ENCODE measurements at regions not wholly inside any gene's neighbourhood (a gene's known extent, or its start where the extent isn't known, plus 50 kb on each side); places are given as distances from the start of the nearest gene placed in this dataset.

- TF ChIP-seq CTCF (IDR thresholded peaks at IDR 0.05; ENCODE audit: low read length) (no peak), EZH2phosphoT487 (IDR thresholded peaks at IDR 0.05; ENCODE audit: low read length) (no peak), EZH2 (optimal IDR thresholded peaks at IDR 0.05; ENCODE audit: low read depth, low read length) (no peak)
Measured at GRCh38 chr22:48558016-48558415, 1269.7 kb downstream of the BRD1 start.

Data from MM.1S (cell line).